KMS-11 (cell line): ENCODE measurements at regions not wholly inside any gene's neighbourhood (a gene's known extent, or its start where the extent isn't known, plus 50 kb on each side); places are given as distances from the start of the nearest gene placed in this dataset.

Experiments
- H2AFZ ChIP-seq: fragments of 200-600 bp; sonication (generic); 2 replicates; pipeline ENCODE4 v1.6.1; 2016; ENCODE audit warnings: antibody characterized with exemption, mixed run types, low read depth
- H3K27ac ChIP-seq: fragments of 200-600 bp; sonication (generic); 2 replicates; pipeline ENCODE4 v1.6.1; 2016; ENCODE audit warnings: mild to moderate bottlenecking, mixed run types
- H3K27me3 ChIP-seq: fragments of 200-600 bp; sonication (generic); 2 replicates; pipeline ENCODE4 v1.6.1; 2017; ENCODE audit warnings: mild to moderate bottlenecking, low read depth, mixed run types, moderate library complexity; ENCODE audit not compliant: insufficient read depth
- H3K36me3 ChIP-seq: fragments of 200-600 bp; sonication (generic); 2 replicates; pipeline ENCODE4 v1.6.1; 2017; ENCODE audit warnings: mild to moderate bottlenecking, mixed run types; ENCODE audit not compliant: insufficient read depth
- H3K4me1 ChIP-seq: fragments of 200-600 bp; sonication (generic); 2 replicates; pipeline ENCODE4 v1.6.1; 2016; ENCODE audit warnings: mild to moderate bottlenecking, low read depth, mixed run types; ENCODE audit not compliant: poor library complexity, severe bottlenecking
- H3K4me2 ChIP-seq: fragments of 200-600 bp; sonication (generic); 2 replicates; pipeline ENCODE4 v1.7.0; 2016; ENCODE audit warnings: mild to moderate bottlenecking, mixed run types
- H3K4me3 ChIP-seq: fragments of 200-600 bp; sonication (generic); IDR thresholded peaks from 2 replicates; pipeline ENCODE4 v1.6.1; 2017; ENCODE audit warnings: low read depth, low read length, mixed read lengths; ENCODE audit not compliant: insufficient read depth
- H3K79me2 ChIP-seq: fragments of 200-600 bp; sonication (generic); 2 replicates; pipeline ENCODE4 v1.6.1; 2016; ENCODE audit warnings: low read depth, mixed run types; ENCODE audit not compliant: insufficient read depth
- H3K9ac ChIP-seq: fragments of 200-600 bp; sonication (generic); 2 replicates; pipeline ENCODE4 v1.6.1; 2016; ENCODE audit warnings: mild to moderate bottlenecking, mixed run types
- H4K20me1 ChIP-seq: fragments of 200-600 bp; sonication (generic); 2 replicates; pipeline ENCODE4 v1.6.1; 2016; ENCODE audit warnings: mild to moderate bottlenecking, mixed run types; ENCODE audit not compliant: insufficient read depth
- CTCF ChIP-seq: fragments of 200-600 bp; sonication (generic); conservative IDR thresholded peaks from 2 replicates; pipeline ENCODE4 v1.6.1; 2017; ENCODE audit warnings: low read depth, mild to moderate bottlenecking, antibody characterized with exemption, low read length, moderate library complexity, mixed read lengths

- Histone ChIP-seq H3K4me3 (no peak overlapping the region), H3K27ac (no peak overlapping the region), H4K20me1 (no peaks in the 10 kb centered on the region)
Measured at GRCh38 chr3:82347585-82347984, 586.1 kb upstream of the GBE1 start.

GRCh38 chr3:82342521-82342920 is 581.1 kb upstream of the GBE1 start:
- Histone ChIP-seq H3K9ac (no peak overlapping the region), H3K27ac (no peak overlapping the region), H3K79me2 (no peaks in the 10 kb centered on the region), H2AFZ (no peak overlapping the region), H4K20me1 (no peaks in the 10 kb centered on the region), H3K4me2 (no peak overlapping the region), H3K4me3 (no peak overlapping the region), H3K36me3 (no peaks in the 10 kb centered on the region), H3K27me3 (no peaks in the 10 kb centered on the region), H3K4me1 (no peaks in the 10 kb centered on the region)
- TF ChIP-seq CTCF: no peak

More at GRCh38 chr3:82347585-82347984, 586.1 kb upstream of the GBE1 start:
- Histone ChIP-seq H2AFZ (no peak overlapping the region), H3K4me2 (no peak overlapping the region), H3K4me1 (no peaks in the 10 kb centered on the region), H3K79me2 (no peaks in the 10 kb centered on the region), H3K9ac (no peak overlapping the region), H3K36me3 (no peaks in the 10 kb centered on the region), H3K27me3 (no peaks in the 10 kb centered on the region)
- no peak for TF ChIP-seq CTCF

- H2AFZ ChIP-seq: no peak overlapping the region
- no peak overlapping the region for H3K27ac ChIP-seq
- H3K4me2 ChIP-seq: no peak overlapping the region
- H4K20me1 ChIP-seq: no peaks in the 10 kb centered on the region
- H3K9ac ChIP-seq: no peak overlapping the region
- H3K36me3 ChIP-seq: no peaks in the 10 kb centered on the region
- no peaks in the 10 kb centered on the region for H3K27me3 ChIP-seq
- no peaks in the 10 kb centered on the region for H3K4me1 ChIP-seq
- no peaks in the 10 kb centered on the region for H3K79me2 ChIP-seq
- no peak overlapping the region for H3K4me3 ChIP-seq
- peak; percentile 39; the same call in 1 of the 2 replicates for TF ChIP-seq CTCF
Measured at GRCh38 chr3:82329300-82329699, 567.9 kb upstream of the GBE1 start.

- TF ChIP-seq CTCF: no peak
- no peak overlapping the region for H3K4me3 ChIP-seq
- H4K20me1 ChIP-seq: no peaks in the 10 kb centered on the region
- H3K27ac ChIP-seq: no peak overlapping the region
- no peaks in the 10 kb centered on the region for H3K27me3 ChIP-seq
- H3K79me2 ChIP-seq: no peaks in the 10 kb centered on the region
- H3K4me2 ChIP-seq: no peak overlapping the region
- no peaks in the 10 kb centered on the region for H3K4me1 ChIP-seq
- no peak overlapping the region for H2AFZ ChIP-seq
- H3K36me3 ChIP-seq: no peaks in the 10 kb centered on the region
- no peak overlapping the region for H3K9ac ChIP-seq
Measured at GRCh38 chr3:82311901-82312300, 550.5 kb upstream of the GBE1 start.

- Histone ChIP-seq H4K20me1 (no peaks in the 10 kb centered on the region), H3K27ac (no peak overlapping the region), H2AFZ (no peak overlapping the region), H3K4me3 (no peak overlapping the region), H3K4me1 (no peaks in the 10 kb centered on the region), H3K27me3 (no peaks in the 10 kb centered on the region), H3K9ac (no peak overlapping the region), H3K79me2 (no peaks in the 10 kb centered on the region), H3K4me2 (no peak overlapping the region), H3K36me3 (no peaks in the 10 kb centered on the region)
- no peak for TF ChIP-seq CTCF
Measured at GRCh38 chr3:82308755-82309154, 547.3 kb upstream of the GBE1 start.
